Panc1 (cell line): ENCODE measurements at regions not wholly inside any gene's neighbourhood (a gene's known extent, or its start where the extent isn't known, plus 50 kb on each side); places are given as distances from the start of the nearest gene placed in this dataset.
"Not testable (repeated sequence)": the region's sequence is repeated elsewhere in the genome, so short reads cannot be mapped to it uniquely, and the experiment has no call there.

Source experiments
- POLR2AphosphoS5 ChIP-seq: IDR thresholded peaks from 2 replicates; pipeline ENCODE4 v1.6.1; 2012; ENCODE audit warnings: mild to moderate bottlenecking, low read depth, low read length, moderate library complexity
- SIN3A ChIP-seq: IDR thresholded peaks from 2 replicates; pipeline ENCODE4 v1.6.1; 2012; ENCODE audit warnings: low read depth, mild to moderate bottlenecking, low read length, moderate library complexity, borderline replicate concordance; ENCODE audit not compliant: insufficient read depth
- TCF7L2 ChIP-seq: IDR thresholded peaks from 2 replicates; pipeline ENCODE4 v1.6.1; 2011; ENCODE audit warnings: mild to moderate bottlenecking, low read depth, low read length, inconsistent platforms
- TF ChIP-seq, protein P1 (sequence below): fragments of 450-650 bp; IDR thresholded peaks from 2 replicates; pipeline ENCODE4 v1.5.1; 2017; ENCODE audit warnings: mild to moderate bottlenecking
- TF ChIP-seq, protein P2 (sequence below), 2 experiments: IDR thresholded peaks; 2 replicates each; pipeline ENCODE4 v1.6.1; 2011 to 2012; ENCODE audit warnings: low read depth in 2 of 2, control low read depth in 1 of 2, low read length in 1 of 2, mild to moderate bottlenecking in 1 of 2, moderate library complexity in 1 of 2; ENCODE audit not compliant: insufficient read depth in 1 of 2

DNA sequence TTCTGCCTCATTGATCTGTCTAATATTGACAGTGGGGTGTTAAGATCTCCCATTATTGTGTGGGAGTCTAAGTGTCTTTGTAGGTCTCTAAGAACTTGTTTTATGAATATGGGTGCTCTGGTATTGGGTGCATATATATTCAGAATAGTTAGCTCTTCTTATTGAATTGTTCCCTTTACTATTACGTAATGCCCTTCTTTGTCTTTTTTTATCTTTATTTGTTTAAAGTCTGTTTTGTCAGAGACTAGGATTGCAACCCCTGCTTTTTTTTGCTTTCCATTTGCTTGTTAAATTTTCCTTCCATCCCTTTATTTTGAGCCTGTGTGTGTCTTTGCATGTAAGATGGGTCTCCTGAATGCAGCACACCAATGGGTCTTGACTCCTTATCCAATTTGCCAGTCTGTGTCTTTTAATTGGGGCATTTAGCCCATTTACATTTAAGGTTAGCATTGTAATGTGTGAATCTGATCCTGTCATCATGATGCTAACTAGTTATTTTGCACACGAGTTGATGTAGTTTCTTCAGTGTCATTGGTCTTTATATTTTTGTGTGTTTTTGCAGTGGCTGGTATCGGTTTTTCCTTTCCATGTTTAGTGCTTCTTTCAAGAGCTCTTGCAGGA lies 1126.0 kb upstream of the TMEM132C start:
- TF ChIP-seq, protein P1, sequence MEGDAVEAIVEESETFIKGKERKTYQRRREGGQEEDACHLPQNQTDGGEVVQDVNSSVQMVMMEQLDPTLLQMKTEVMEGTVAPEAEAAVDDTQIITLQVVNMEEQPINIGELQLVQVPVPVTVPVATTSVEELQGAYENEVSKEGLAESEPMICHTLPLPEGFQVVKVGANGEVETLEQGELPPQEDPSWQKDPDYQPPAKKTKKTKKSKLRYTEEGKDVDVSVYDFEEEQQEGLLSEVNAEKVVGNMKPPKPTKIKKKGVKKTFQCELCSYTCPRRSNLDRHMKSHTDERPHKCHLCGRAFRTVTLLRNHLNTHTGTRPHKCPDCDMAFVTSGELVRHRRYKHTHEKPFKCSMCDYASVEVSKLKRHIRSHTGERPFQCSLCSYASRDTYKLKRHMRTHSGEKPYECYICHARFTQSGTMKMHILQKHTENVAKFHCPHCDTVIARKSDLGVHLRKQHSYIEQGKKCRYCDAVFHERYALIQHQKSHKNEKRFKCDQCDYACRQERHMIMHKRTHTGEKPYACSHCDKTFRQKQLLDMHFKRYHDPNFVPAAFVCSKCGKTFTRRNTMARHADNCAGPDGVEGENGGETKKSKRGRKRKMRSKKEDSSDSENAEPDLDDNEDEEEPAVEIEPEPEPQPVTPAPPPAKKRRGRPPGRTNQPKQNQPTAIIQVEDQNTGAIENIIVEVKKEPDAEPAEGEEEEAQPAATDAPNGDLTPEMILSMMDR, result not testable (repeated sequence)
- not testable (repeated sequence) for TF ChIP-seq POLR2AphosphoS5, TCF7L2, SIN3A
- TF ChIP-seq, protein P2, sequence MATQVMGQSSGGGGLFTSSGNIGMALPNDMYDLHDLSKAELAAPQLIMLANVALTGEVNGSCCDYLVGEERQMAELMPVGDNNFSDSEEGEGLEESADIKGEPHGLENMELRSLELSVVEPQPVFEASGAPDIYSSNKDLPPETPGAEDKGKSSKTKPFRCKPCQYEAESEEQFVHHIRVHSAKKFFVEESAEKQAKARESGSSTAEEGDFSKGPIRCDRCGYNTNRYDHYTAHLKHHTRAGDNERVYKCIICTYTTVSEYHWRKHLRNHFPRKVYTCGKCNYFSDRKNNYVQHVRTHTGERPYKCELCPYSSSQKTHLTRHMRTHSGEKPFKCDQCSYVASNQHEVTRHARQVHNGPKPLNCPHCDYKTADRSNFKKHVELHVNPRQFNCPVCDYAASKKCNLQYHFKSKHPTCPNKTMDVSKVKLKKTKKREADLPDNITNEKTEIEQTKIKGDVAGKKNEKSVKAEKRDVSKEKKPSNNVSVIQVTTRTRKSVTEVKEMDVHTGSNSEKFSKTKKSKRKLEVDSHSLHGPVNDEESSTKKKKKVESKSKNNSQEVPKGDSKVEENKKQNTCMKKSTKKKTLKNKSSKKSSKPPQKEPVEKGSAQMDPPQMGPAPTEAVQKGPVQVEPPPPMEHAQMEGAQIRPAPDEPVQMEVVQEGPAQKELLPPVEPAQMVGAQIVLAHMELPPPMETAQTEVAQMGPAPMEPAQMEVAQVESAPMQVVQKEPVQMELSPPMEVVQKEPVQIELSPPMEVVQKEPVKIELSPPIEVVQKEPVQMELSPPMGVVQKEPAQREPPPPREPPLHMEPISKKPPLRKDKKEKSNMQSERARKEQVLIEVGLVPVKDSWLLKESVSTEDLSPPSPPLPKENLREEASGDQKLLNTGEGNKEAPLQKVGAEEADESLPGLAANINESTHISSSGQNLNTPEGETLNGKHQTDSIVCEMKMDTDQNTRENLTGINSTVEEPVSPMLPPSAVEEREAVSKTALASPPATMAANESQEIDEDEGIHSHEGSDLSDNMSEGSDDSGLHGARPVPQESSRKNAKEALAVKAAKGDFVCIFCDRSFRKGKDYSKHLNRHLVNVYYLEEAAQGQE (IDR thresholded peaks at IDR 0.05; ENCODE audit: insufficient read depth in 1 of 2, low read depth in 2 of 2, low read length in 1 of 2), result not testable (repeated sequence)
